HCT116 (cell line): ENCODE measurements at regions not wholly inside any gene's neighbourhood (a gene's known extent, or its start where the extent isn't known, plus 50 kb on each side); places are given as distances from the start of the nearest gene placed in this dataset.

Experiments
- ATAC-seq: fragments of 200-7000 bp; cut with Tn5 transposase; 2 replicates; pipeline ENCODE4 v1.9.1; 2020; ENCODE audit warnings: mild to moderate bottlenecking, moderate library complexity
- BruUV-seq: library from RNA; stranded (reverse); fragments of 400-500 nt; replicated peaks from 2 replicates; lab custom pipeline; 2021; lab: Mats Ljungman, UMichigan
- CTCF ChIA-PET: fragments of 300-600 bp; sonication (Branson Sonifier 250); formaldehyde crosslinking; loops from one replicate; lab custom pipeline; 2021; ENCODE audit warnings: antibody characterized with exemption; lab: Charles Lee
- POLR2A ChIA-PET: fragments of 300-600, 350-600 bp; sonication (Branson Sonifier 250); formaldehyde crosslinking; loops from one replicate; lab custom pipeline; 2021; ENCODE audit warnings: antibody characterized with exemption; lab: Charles Lee
- RAD21 ChIA-PET, 2 experiments: fragments of 300-600 bp; sonication (Branson Sonifier 250); formaldehyde crosslinking; loops; one replicate each; lab custom pipeline; 2023; ENCODE audit warnings: low total read pairs in 2 of 2; ENCODE audit not compliant: uncharacterized antibody in 2 of 2, unreplicated experiment in 2 of 2, low non-redundant PET in 1 of 2; lab: Charles Lee
- DNase-seq: peaks from one replicate; pipeline ENCODE4 v3.0.0-alpha.2; 2010; ENCODE audit warnings: low read depth, low spot score
- H2AFZ ChIP-seq: fragments of 200-600 bp; shearing (Covaris generic), sonication (generic); 2 replicates; pipeline ENCODE4 v1.6.1; 2017; ENCODE audit warnings: low read depth, mixed run types, mixed read lengths, antibody characterized with exemption, low read length; ENCODE audit not compliant: poor library complexity, severe bottlenecking
- H3K27ac ChIP-seq: 2 replicates; pipeline ENCODE4 v1.5.1; 2012; ENCODE audit warnings: low read depth, low read length
- H3K27me3 ChIP-seq: fragments of 200-600 bp; sonication (generic); 2 replicates; pipeline ENCODE4 v1.6.1; 2016; ENCODE audit warnings: mixed run types, low read length, mixed read lengths; ENCODE audit not compliant: insufficient read depth
- H3K36me3 ChIP-seq, 2 experiments: fragments of 200-500 bp in 1 of 2; fragments of 200-600 bp in 1 of 2; sonication (Bioruptor generic) in 1 of 2; sonication (generic) in 1 of 2; 2 replicates each; pipeline versions ENCODE4 v1.5.1 to v1.6.1; 2014 to 2016; ENCODE audit warnings: low read length in 2 of 2, inconsistent platforms in 1 of 2, mixed read lengths in 1 of 2, mixed run types in 1 of 2; ENCODE audit not compliant: insufficient read depth in 2 of 2, control insufficient read depth in 1 of 2
- H3K4me1 ChIP-seq, 2 experiments: fragments of 200-600 bp in 1 of 2; sonication (generic) in 1 of 2; 2 replicates each; pipeline versions ENCODE4 v1.5.1 to v1.6.1; 2012 to 2017; ENCODE audit warnings: low read length in 2 of 2, inconsistent platforms in 1 of 2, mild to moderate bottlenecking in 1 of 2, mixed read lengths in 1 of 2, mixed run types in 1 of 2, moderate library complexity in 1 of 2; ENCODE audit not compliant: insufficient read depth in 2 of 2, control insufficient read depth in 1 of 2
- H3K4me2 ChIP-seq: fragments of 200-600 bp; sonication (generic); 2 replicates; pipeline ENCODE4 v1.6.1; 2017; ENCODE audit warnings: mixed run types, low read length, mixed read lengths
- H3K4me3 ChIP-seq, 2 experiments: fragments of 200-600 bp in 1 of 2; sonication (generic) in 1 of 2; replicated peaks in 1 of 2; 2 replicates each; pipeline ENCODE4 v1.5.1; 2011 to 2016; ENCODE audit warnings: low read length in 2 of 2, control low read depth in 1 of 2, low read depth in 1 of 2, mild to moderate bottlenecking in 1 of 2, mixed read lengths in 1 of 2, mixed run types in 1 of 2
- H3K79me2 ChIP-seq: fragments of 200-600 bp; sonication (generic); 2 replicates; pipeline ENCODE4 v1.6.1; 2017; ENCODE audit warnings: mild to moderate bottlenecking, mixed run types, low read length, moderate library complexity, mixed read lengths; ENCODE audit not compliant: insufficient read depth
- H3K9ac ChIP-seq: fragments of 200-600 bp; sonication (generic); 2 replicates; pipeline ENCODE4 v1.6.1; 2016; ENCODE audit warnings: low read length, mixed read lengths
- H3K9me2 ChIP-seq: fragments of 200-600 bp; sonication (generic), shearing (Covaris generic); 2 replicates; pipeline ENCODE4 v1.6.1; 2017; ENCODE audit warnings: mixed run types, mild to moderate bottlenecking, moderate library complexity; ENCODE audit not compliant: insufficient read depth
- H3K9me3 ChIP-seq, 2 experiments: fragments of 200-500 bp in 1 of 2; fragments of 200-600 bp in 1 of 2; sonication (Bioruptor generic) in 1 of 2; sonication (generic) in 1 of 2; 2 replicates each; pipeline ENCODE4 v1.6.1; 2014 to 2017; ENCODE audit warnings: low read length in 2 of 2, mixed read lengths in 2 of 2, inconsistent platforms in 1 of 2, low read depth in 1 of 2, mild to moderate bottlenecking in 1 of 2, mixed run types in 1 of 2, moderate library complexity in 1 of 2; ENCODE audit not compliant: control insufficient read depth in 1 of 2, insufficient read depth in 1 of 2
- H4K20me1 ChIP-seq: fragments of 200-600 bp; sonication (generic), shearing (Covaris generic); 2 replicates; pipeline ENCODE4 v1.6.1; 2017; ENCODE audit warnings: mixed run types, mild to moderate bottlenecking, moderate library complexity; ENCODE audit not compliant: insufficient read depth
- CBX3 ChIP-seq: IDR thresholded peaks from 2 replicates; pipeline ENCODE4 v1.6.1; 2012; ENCODE audit warnings: low read depth
- CEBPB ChIP-seq: IDR thresholded peaks from 2 replicates; pipeline ENCODE4 v1.6.1; 2012; ENCODE audit warnings: low read depth
- ELF1 ChIP-seq: IDR thresholded peaks from 2 replicates; pipeline ENCODE4 v1.6.1; 2012; ENCODE audit warnings: low read depth, borderline replicate concordance
- EZH2 ChIP-seq: fragments of 200-600 bp; sonication (generic); IDR thresholded peaks from 2 replicates; pipeline ENCODE4 v1.6.1; 2017; ENCODE audit warnings: antibody characterized with exemption, mixed run types
- EZH2phosphoT487 ChIP-seq: fragments of 200-600 bp; IDR thresholded peaks from 2 replicates; pipeline ENCODE4 v1.6.1; 2018; ENCODE audit warnings: antibody characterized with exemption, borderline replicate concordance
- JUND ChIP-seq: IDR thresholded peaks from 2 replicates; pipeline ENCODE4 v1.6.1; 2012
- POLR2A ChIP-seq: IDR thresholded peaks from 2 replicates; pipeline ENCODE4 v1.7.0; 2011; ENCODE audit warnings: borderline replicate concordance; ENCODE audit not compliant: insufficient read depth, insufficient read length; ENCODE audit errors: extremely low read depth
- POLR2AphosphoS5 ChIP-seq: IDR thresholded peaks from 2 replicates; pipeline ENCODE4 v1.6.1; 2011; ENCODE audit warnings: mild to moderate bottlenecking, low read depth, low read length, moderate library complexity
- RAD21 ChIP-seq: IDR thresholded peaks from 2 replicates; pipeline ENCODE4 v1.6.1; 2012; ENCODE audit warnings: low read depth, mild to moderate bottlenecking
- SIN3A ChIP-seq: IDR thresholded peaks from 2 replicates; pipeline ENCODE4 v1.6.1; 2012; ENCODE audit warnings: low read depth
- SRF ChIP-seq: IDR thresholded peaks from 2 replicates; pipeline ENCODE4 v1.6.1; 2012; ENCODE audit warnings: low read depth
- TCF7L2 ChIP-seq: IDR thresholded peaks from 2 replicates; pipeline ENCODE4 v1.7.0; 2011; ENCODE audit warnings: borderline replicate concordance, inconsistent platforms; ENCODE audit not compliant: insufficient read depth, insufficient read length; ENCODE audit errors: extremely low read depth
- ZFX ChIP-seq: fragments of 450-650 bp; IDR thresholded peaks from 2 replicates; pipeline ENCODE4 v1.6.1; 2017
- ZNF274 ChIP-seq: fragments of 200-500 bp; sonication (Bioruptor generic); IDR thresholded peaks from 2 replicates; pipeline ENCODE4 v1.6.1; 2014; ENCODE audit warnings: mild to moderate bottlenecking, low read depth, low read length, inconsistent platforms
- intact Hi-C: fragments of 100-400 bp; cut with micrococcal nuclease; formaldehyde crosslinking; loops from 2 replicates; pipeline ENCODE4 v1.10.0; 2022
- TF ChIP-seq, protein P1 (sequence below): IDR thresholded peaks from 2 replicates; pipeline ENCODE4 v1.6.1; 2012; ENCODE audit warnings: low read depth
- TF ChIP-seq, protein P2 (sequence below): IDR thresholded peaks from 2 replicates; pipeline ENCODE4 v1.6.1; 2012
- TF ChIP-seq, protein P3 (sequence below): IDR thresholded peaks from 2 replicates; pipeline ENCODE4 v1.6.1; 2012

DNA sequence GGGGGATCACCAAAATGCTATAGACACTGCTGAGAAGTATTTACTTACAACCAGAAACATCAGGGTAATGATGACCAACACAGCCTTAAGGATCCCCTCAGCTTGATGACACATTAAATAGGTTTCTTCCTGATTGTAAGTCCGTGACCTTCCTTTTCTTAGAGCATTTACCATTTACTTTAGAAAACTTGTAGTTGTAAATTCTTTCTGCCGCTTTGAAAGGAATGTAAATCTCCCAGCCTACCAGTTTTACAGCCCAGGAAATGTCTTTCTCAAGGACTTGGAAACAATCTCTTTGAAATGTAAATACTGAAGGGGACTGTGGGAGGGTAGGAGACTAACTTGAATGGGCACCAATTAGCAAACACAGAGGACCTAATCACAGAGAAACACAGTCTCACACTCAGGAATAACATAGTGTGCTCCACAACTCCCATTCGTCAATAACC lies 278.6 kb downstream of the DSC3 start:
- TF ChIP-seq, protein P1, sequence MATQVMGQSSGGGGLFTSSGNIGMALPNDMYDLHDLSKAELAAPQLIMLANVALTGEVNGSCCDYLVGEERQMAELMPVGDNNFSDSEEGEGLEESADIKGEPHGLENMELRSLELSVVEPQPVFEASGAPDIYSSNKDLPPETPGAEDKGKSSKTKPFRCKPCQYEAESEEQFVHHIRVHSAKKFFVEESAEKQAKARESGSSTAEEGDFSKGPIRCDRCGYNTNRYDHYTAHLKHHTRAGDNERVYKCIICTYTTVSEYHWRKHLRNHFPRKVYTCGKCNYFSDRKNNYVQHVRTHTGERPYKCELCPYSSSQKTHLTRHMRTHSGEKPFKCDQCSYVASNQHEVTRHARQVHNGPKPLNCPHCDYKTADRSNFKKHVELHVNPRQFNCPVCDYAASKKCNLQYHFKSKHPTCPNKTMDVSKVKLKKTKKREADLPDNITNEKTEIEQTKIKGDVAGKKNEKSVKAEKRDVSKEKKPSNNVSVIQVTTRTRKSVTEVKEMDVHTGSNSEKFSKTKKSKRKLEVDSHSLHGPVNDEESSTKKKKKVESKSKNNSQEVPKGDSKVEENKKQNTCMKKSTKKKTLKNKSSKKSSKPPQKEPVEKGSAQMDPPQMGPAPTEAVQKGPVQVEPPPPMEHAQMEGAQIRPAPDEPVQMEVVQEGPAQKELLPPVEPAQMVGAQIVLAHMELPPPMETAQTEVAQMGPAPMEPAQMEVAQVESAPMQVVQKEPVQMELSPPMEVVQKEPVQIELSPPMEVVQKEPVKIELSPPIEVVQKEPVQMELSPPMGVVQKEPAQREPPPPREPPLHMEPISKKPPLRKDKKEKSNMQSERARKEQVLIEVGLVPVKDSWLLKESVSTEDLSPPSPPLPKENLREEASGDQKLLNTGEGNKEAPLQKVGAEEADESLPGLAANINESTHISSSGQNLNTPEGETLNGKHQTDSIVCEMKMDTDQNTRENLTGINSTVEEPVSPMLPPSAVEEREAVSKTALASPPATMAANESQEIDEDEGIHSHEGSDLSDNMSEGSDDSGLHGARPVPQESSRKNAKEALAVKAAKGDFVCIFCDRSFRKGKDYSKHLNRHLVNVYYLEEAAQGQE, result no peak
- TF ChIP-seq, protein P2, sequence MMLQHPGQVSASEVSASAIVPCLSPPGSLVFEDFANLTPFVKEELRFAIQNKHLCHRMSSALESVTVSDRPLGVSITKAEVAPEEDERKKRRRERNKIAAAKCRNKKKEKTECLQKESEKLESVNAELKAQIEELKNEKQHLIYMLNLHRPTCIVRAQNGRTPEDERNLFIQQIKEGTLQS, result no peak
- TF ChIP-seq JUND, result no peak
- TF ChIP-seq ZFX, result no peak
- no peak for TF ChIP-seq EZH2phosphoT487
- TF ChIP-seq RAD21, result no peak
- TF ChIP-seq ELF1, result no peak
- no peak for TF ChIP-seq SIN3A
- no peak for TF ChIP-seq TCF7L2
- TF ChIP-seq CEBPB, result no peak
- TF ChIP-seq SRF, result no peak
- TF ChIP-seq, protein P3, sequence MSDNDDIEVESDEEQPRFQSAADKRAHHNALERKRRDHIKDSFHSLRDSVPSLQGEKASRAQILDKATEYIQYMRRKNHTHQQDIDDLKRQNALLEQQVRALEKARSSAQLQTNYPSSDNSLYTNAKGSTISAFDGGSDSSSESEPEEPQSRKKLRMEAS, result no peak
- TF ChIP-seq POLR2A, result no peak
- TF ChIP-seq POLR2AphosphoS5, result no peak
- TF ChIP-seq EZH2, result no peak
- no peak for TF ChIP-seq CBX3
- no peak for TF ChIP-seq ZNF274
- no TSS peak for BruUV-seq
- RAD21 ChIA-PET, result no interaction called here
- Histone ChIP-seq H2AFZ (no peak overlapping the region), H3K27me3 (no peaks in the 10 kb centered on the region), H3K9me3 (no peaks in the 10 kb centered on the region), H3K4me1 (no peaks in the 10 kb centered on the region), H3K36me3 (no peaks in the 10 kb centered on the region), H3K4me2 (no peak overlapping the region), H3K9ac (no peak overlapping the region), H3K9me2 (no peaks in the 10 kb centered on the region), H3K27ac (no peak overlapping the region), H3K79me2 (no peaks in the 10 kb centered on the region), H3K4me3 (no peak overlapping the region), H4K20me1 (no peaks in the 10 kb centered on the region)
- intact Hi-C loops, result no loop called here
- POLR2A ChIA-PET, result no interaction called here
- DNase-seq, result no peak
- CTCF ChIA-PET, result no interaction called here
- no peak for ATAC-seq
